Smooth muscle cell (in vitro differentiated cells): ENCODE measurements at regions not wholly inside any gene's neighbourhood (a gene's known extent, or its start where the extent isn't known, plus 50 kb on each side); places are given as distances from the start of the nearest gene placed in this dataset.

Experiments
- DNase-seq: peaks from one replicate; lab custom pipeline; 2025; ENCODE audit not compliant: unreplicated experiment; lab: John Stamatoyannopoulos, UW
- H2AFZ ChIP-seq: fragments of 200-600 bp; sonication (generic); 2 replicates; pipeline ENCODE4 v1.6.0; 2016; ENCODE audit warnings: antibody characterized with exemption, low read depth, mild to moderate bottlenecking
- H3F3A ChIP-seq: fragments of 200-600 bp; sonication (generic); 2 replicates; pipeline ENCODE4 v1.6.0; 2017; ENCODE audit warnings: antibody characterized with exemption, low read depth
- H3K27ac ChIP-seq: fragments of 200-600 bp; sonication (generic); 2 replicates; pipeline ENCODE4 v1.5.1; 2016; ENCODE audit warnings: low read depth, mild to moderate bottlenecking
- H3K27me3 ChIP-seq: fragments of 200-600 bp; sonication (generic); 2 replicates; pipeline ENCODE4 v1.6.1; 2016; ENCODE audit warnings: low read depth, mild to moderate bottlenecking
- H3K36me3 ChIP-seq: fragments of 200-600 bp; sonication (generic); 2 replicates; pipeline ENCODE4 v1.5.1; 2016; ENCODE audit warnings: low read depth
- H3K4me1 ChIP-seq: fragments of 200-600 bp; sonication (generic); 2 replicates; pipeline ENCODE4 v1.5.1; 2016; ENCODE audit warnings: low read depth
- H3K4me2 ChIP-seq: fragments of 200-600 bp; sonication (generic); 2 replicates; pipeline ENCODE4 v1.6.0; 2016; ENCODE audit warnings: mild to moderate bottlenecking
- H3K4me3 ChIP-seq: fragments of 200-600 bp; sonication (generic); 2 replicates; pipeline ENCODE4 v1.5.1; 2016; ENCODE audit warnings: mild to moderate bottlenecking
- H3K79me2 ChIP-seq: fragments of 200-600 bp; sonication (generic); 2 replicates; pipeline ENCODE4 v1.6.0; 2016; ENCODE audit warnings: low read depth, mild to moderate bottlenecking
- H3K9ac ChIP-seq: fragments of 200-600 bp; sonication (generic); 2 replicates; pipeline ENCODE4 v1.6.0; 2016; ENCODE audit warnings: low read depth
- H3K9me3 ChIP-seq: fragments of 200-600 bp; sonication (generic); replicated peaks from 2 replicates; pipeline ENCODE4 v1.5.1; 2016; ENCODE audit warnings: low read depth
- H4K20me1 ChIP-seq: fragments of 200-600 bp; sonication (generic); 2 replicates; pipeline ENCODE4 v1.6.0; 2016; ENCODE audit warnings: low read depth
- CTCF ChIP-seq: fragments of 200-600 bp; sonication (generic); IDR thresholded peaks from 2 replicates; pipeline ENCODE4 v1.5.1; 2017; ENCODE audit warnings: borderline replicate concordance, mild to moderate bottlenecking, antibody characterized with exemption; ENCODE audit not compliant: insufficient read depth, poor library complexity, severe bottlenecking
- WGBS: methylation state at CpG from one replicate; pipeline ENCODE4 v1.1.7; 2016; ENCODE audit warnings: low lambda C conversion rate; 5-methylcytosine and 5-hydroxymethylcytosine counted together

- H3K9me3 ChIP-seq: no peaks in the 10 kb centered on the region
- WGBS: 96% methylated on average over 2 of the region's 2 CpGs
Observed at GRCh38 chr12:85504164-85504563, 224.1 kb downstream of the ALX1 start.

GRCh38 chr12:85504624-85505023 is 224.6 kb downstream of the ALX1 start:
- Histone ChIP-seq H4K20me1 (no peaks in the 10 kb centered on the region), H3K79me2 (no peaks in the 10 kb centered on the region), H3K9ac (no peak overlapping the region), H3K27ac (no peak overlapping the region), H3K4me1 (no peaks in the 10 kb centered on the region), H3K27me3 (no peaks in the 10 kb centered on the region), H2AFZ (no peak overlapping the region), H3K4me2 (no peak overlapping the region), H3K36me3 (no peaks in the 10 kb centered on the region), H3K9me3 (no peaks in the 10 kb centered on the region), H3F3A (no peaks in the 10 kb centered on the region), H3K4me3 (no peak overlapping the region)
- 91% methylated on average over 4 of the region's 4 CpGs for WGBS
- no peak for DNase-seq
- TF ChIP-seq CTCF: no peak

More at GRCh38 chr12:85504164-85504563, 224.1 kb downstream of the ALX1 start:
- no peak overlapping the region for H3K4me2 ChIP-seq
- no peak overlapping the region for H3K4me3 ChIP-seq
- H3K36me3 ChIP-seq: no peaks in the 10 kb centered on the region
- DNase-seq: no peak
- H2AFZ ChIP-seq: no peak overlapping the region
- H3K79me2 ChIP-seq: no peaks in the 10 kb centered on the region
- H3K27ac ChIP-seq: no peak overlapping the region
- H3K27me3 ChIP-seq: no peaks in the 10 kb centered on the region
- no peaks in the 10 kb centered on the region for H4K20me1 ChIP-seq
- no peak overlapping the region for H3K9ac ChIP-seq
- TF ChIP-seq CTCF: no peak
- H3K4me1 ChIP-seq: no peaks in the 10 kb centered on the region
- no peaks in the 10 kb centered on the region for H3F3A ChIP-seq

GRCh38 chr12:85507456-85507855 is 227.4 kb downstream of the ALX1 start:
- Histone ChIP-seq H3K9me3 (no peaks in the 10 kb centered on the region), H3K27me3 (no peaks in the 10 kb centered on the region), H3K36me3 (no peaks in the 10 kb centered on the region), H4K20me1 (no peaks in the 10 kb centered on the region), H2AFZ (no peak overlapping the region), H3K4me1 (no peaks in the 10 kb centered on the region), H3K4me3 (no peak overlapping the region), H3K27ac (no peak overlapping the region), H3K79me2 (no peaks in the 10 kb centered on the region), H3K9ac (no peak overlapping the region), H3K4me2 (no peak overlapping the region), H3F3A (no peaks in the 10 kb centered on the region)
- TF ChIP-seq CTCF: no peak
- DNase-seq: no peak

GRCh38 chr12:85509081-85509856 is 229.2 kb downstream of the ALX1 start:
- H3K79me2 ChIP-seq: no peaks in the 10 kb centered on the region
- H4K20me1 ChIP-seq: no peaks in the 10 kb centered on the region
- H3K9me3 ChIP-seq: no peaks in the 10 kb centered on the region
- TF ChIP-seq CTCF: no peak
- H3K4me1 ChIP-seq: no peaks in the 10 kb centered on the region
- no peak overlapping the region for H3K4me3 ChIP-seq
- H3K4me2 ChIP-seq: no peak overlapping the region
- H3K27ac ChIP-seq: no peak overlapping the region
- no peak overlapping the region for H2AFZ ChIP-seq
- no peaks in the 10 kb centered on the region for H3K36me3 ChIP-seq
- WGBS: 90% methylated on average over 8 of the region's 8 CpGs
- H3K9ac ChIP-seq: no peak overlapping the region
- DNase-seq: no peak
- H3K27me3 ChIP-seq: no peaks in the 10 kb centered on the region
- H3F3A ChIP-seq: no peaks in the 10 kb centered on the region
